HCT116 (cell line): ENCODE measurements at regions not wholly inside any gene's neighbourhood (a gene's known extent, or its start where the extent isn't known, plus 50 kb on each side); places are given as distances from the start of the nearest gene placed in this dataset.

ENCODE experiments used
- ATAC-seq: fragments of 200-7000 bp; cut with Tn5 transposase; 2 replicates; pipeline ENCODE4 v1.9.1; 2020; ENCODE audit warnings: mild to moderate bottlenecking, moderate library complexity
- BruUV-seq: library from RNA; stranded (reverse); fragments of 400-500 nt; replicated peaks from 2 replicates; lab custom pipeline; 2021; lab: Mats Ljungman, UMichigan
- CTCF ChIA-PET: fragments of 300-600 bp; sonication (Branson Sonifier 250); formaldehyde crosslinking; loops from one replicate; lab custom pipeline; 2021; ENCODE audit warnings: antibody characterized with exemption; lab: Charles Lee
- POLR2A ChIA-PET: fragments of 300-600, 350-600 bp; sonication (Branson Sonifier 250); formaldehyde crosslinking; loops from one replicate; lab custom pipeline; 2021; ENCODE audit warnings: antibody characterized with exemption; lab: Charles Lee
- RAD21 ChIA-PET, 2 experiments: fragments of 300-600 bp; sonication (Branson Sonifier 250); formaldehyde crosslinking; loops; one replicate each; lab custom pipeline; 2023; ENCODE audit warnings: low total read pairs in 2 of 2; ENCODE audit not compliant: uncharacterized antibody in 2 of 2, unreplicated experiment in 2 of 2, low non-redundant PET in 1 of 2; lab: Charles Lee
- DNase-seq: peaks from one replicate; pipeline ENCODE4 v3.0.0-alpha.2; 2010; ENCODE audit warnings: low read depth, low spot score
- H2AFZ ChIP-seq: fragments of 200-600 bp; shearing (Covaris generic), sonication (generic); 2 replicates; pipeline ENCODE4 v1.6.1; 2017; ENCODE audit warnings: low read depth, mixed run types, mixed read lengths, antibody characterized with exemption, low read length; ENCODE audit not compliant: poor library complexity, severe bottlenecking
- H3K27ac ChIP-seq: 2 replicates; pipeline ENCODE4 v1.5.1; 2012; ENCODE audit warnings: low read depth, low read length
- H3K27me3 ChIP-seq: fragments of 200-600 bp; sonication (generic); 2 replicates; pipeline ENCODE4 v1.6.1; 2016; ENCODE audit warnings: mixed run types, low read length, mixed read lengths; ENCODE audit not compliant: insufficient read depth
- H3K36me3 ChIP-seq, 2 experiments: fragments of 200-500 bp in 1 of 2; fragments of 200-600 bp in 1 of 2; sonication (Bioruptor generic) in 1 of 2; sonication (generic) in 1 of 2; 2 replicates each; pipeline versions ENCODE4 v1.5.1 to v1.6.1; 2014 to 2016; ENCODE audit warnings: low read length in 2 of 2, inconsistent platforms in 1 of 2, mixed read lengths in 1 of 2, mixed run types in 1 of 2; ENCODE audit not compliant: insufficient read depth in 2 of 2, control insufficient read depth in 1 of 2
- H3K4me1 ChIP-seq, 2 experiments: fragments of 200-600 bp in 1 of 2; sonication (generic) in 1 of 2; 2 replicates each; pipeline versions ENCODE4 v1.5.1 to v1.6.1; 2012 to 2017; ENCODE audit warnings: low read length in 2 of 2, inconsistent platforms in 1 of 2, mild to moderate bottlenecking in 1 of 2, mixed read lengths in 1 of 2, mixed run types in 1 of 2, moderate library complexity in 1 of 2; ENCODE audit not compliant: insufficient read depth in 2 of 2, control insufficient read depth in 1 of 2
- H3K4me2 ChIP-seq: fragments of 200-600 bp; sonication (generic); 2 replicates; pipeline ENCODE4 v1.6.1; 2017; ENCODE audit warnings: mixed run types, low read length, mixed read lengths
- H3K4me3 ChIP-seq, 2 experiments: fragments of 200-600 bp in 1 of 2; sonication (generic) in 1 of 2; replicated peaks in 1 of 2; 2 replicates each; pipeline ENCODE4 v1.5.1; 2011 to 2016; ENCODE audit warnings: low read length in 2 of 2, control low read depth in 1 of 2, low read depth in 1 of 2, mild to moderate bottlenecking in 1 of 2, mixed read lengths in 1 of 2, mixed run types in 1 of 2
- H3K79me2 ChIP-seq: fragments of 200-600 bp; sonication (generic); 2 replicates; pipeline ENCODE4 v1.6.1; 2017; ENCODE audit warnings: mild to moderate bottlenecking, mixed run types, low read length, moderate library complexity, mixed read lengths; ENCODE audit not compliant: insufficient read depth
- H3K9ac ChIP-seq: fragments of 200-600 bp; sonication (generic); 2 replicates; pipeline ENCODE4 v1.6.1; 2016; ENCODE audit warnings: low read length, mixed read lengths
- H3K9me2 ChIP-seq: fragments of 200-600 bp; sonication (generic), shearing (Covaris generic); 2 replicates; pipeline ENCODE4 v1.6.1; 2017; ENCODE audit warnings: mixed run types, mild to moderate bottlenecking, moderate library complexity; ENCODE audit not compliant: insufficient read depth
- H3K9me3 ChIP-seq, 2 experiments: fragments of 200-500 bp in 1 of 2; fragments of 200-600 bp in 1 of 2; sonication (Bioruptor generic) in 1 of 2; sonication (generic) in 1 of 2; 2 replicates each; pipeline ENCODE4 v1.6.1; 2014 to 2017; ENCODE audit warnings: low read length in 2 of 2, mixed read lengths in 2 of 2, inconsistent platforms in 1 of 2, low read depth in 1 of 2, mild to moderate bottlenecking in 1 of 2, mixed run types in 1 of 2, moderate library complexity in 1 of 2; ENCODE audit not compliant: control insufficient read depth in 1 of 2, insufficient read depth in 1 of 2
- H4K20me1 ChIP-seq: fragments of 200-600 bp; sonication (generic), shearing (Covaris generic); 2 replicates; pipeline ENCODE4 v1.6.1; 2017; ENCODE audit warnings: mixed run types, mild to moderate bottlenecking, moderate library complexity; ENCODE audit not compliant: insufficient read depth
- CEBPB ChIP-seq: IDR thresholded peaks from 2 replicates; pipeline ENCODE4 v1.6.1; 2012; ENCODE audit warnings: low read depth
- EGR1 ChIP-seq: IDR thresholded peaks from 2 replicates; pipeline ENCODE4 v1.6.1; 2012; ENCODE audit warnings: low read depth
- ELF1 ChIP-seq: IDR thresholded peaks from 2 replicates; pipeline ENCODE4 v1.6.1; 2012; ENCODE audit warnings: low read depth, borderline replicate concordance
- EZH2 ChIP-seq: fragments of 200-600 bp; sonication (generic); IDR thresholded peaks from 2 replicates; pipeline ENCODE4 v1.6.1; 2017; ENCODE audit warnings: antibody characterized with exemption, mixed run types
- MAX ChIP-seq: IDR thresholded peaks from 2 replicates; pipeline ENCODE4 v1.6.1; 2012
- POLR2A ChIP-seq: IDR thresholded peaks from 2 replicates; pipeline ENCODE4 v1.7.0; 2011; ENCODE audit warnings: borderline replicate concordance; ENCODE audit not compliant: insufficient read depth, insufficient read length; ENCODE audit errors: extremely low read depth
- POLR2AphosphoS5 ChIP-seq: IDR thresholded peaks from 2 replicates; pipeline ENCODE4 v1.6.1; 2011; ENCODE audit warnings: mild to moderate bottlenecking, low read depth, low read length, moderate library complexity
- SIN3A ChIP-seq: IDR thresholded peaks from 2 replicates; pipeline ENCODE4 v1.6.1; 2012; ENCODE audit warnings: low read depth
- SP1 ChIP-seq: IDR thresholded peaks from 2 replicates; pipeline ENCODE4 v1.6.1; 2012; ENCODE audit warnings: low read depth
- SRF ChIP-seq: IDR thresholded peaks from 2 replicates; pipeline ENCODE4 v1.6.1; 2012; ENCODE audit warnings: low read depth
- intact Hi-C: fragments of 100-400 bp; cut with micrococcal nuclease; formaldehyde crosslinking; loops from 2 replicates; pipeline ENCODE4 v1.10.0; 2022
- TF ChIP-seq, protein P1 (sequence below): IDR thresholded peaks from 2 replicates; pipeline ENCODE4 v1.6.1; 2012; ENCODE audit warnings: low read depth
- TF ChIP-seq, protein P2 (sequence below), 3 experiments: fragments of 200-600 bp in 1 of 3; sonication (generic) in 1 of 3; IDR thresholded peaks in 2 of 3; conservative IDR thresholded peaks in 1 of 3; 2 replicates each; pipeline ENCODE4 v1.5.1; 2012 to 2017; ENCODE audit warnings: low read depth in 2 of 3, low read length in 2 of 3, antibody characterized with exemption in 1 of 3, borderline replicate concordance in 1 of 3, control low read depth in 1 of 3, mild to moderate bottlenecking in 1 of 3, mixed read lengths in 1 of 3, mixed run types in 1 of 3, moderate library complexity in 1 of 3; ENCODE audit not compliant: insufficient read depth in 1 of 3

DNA sequence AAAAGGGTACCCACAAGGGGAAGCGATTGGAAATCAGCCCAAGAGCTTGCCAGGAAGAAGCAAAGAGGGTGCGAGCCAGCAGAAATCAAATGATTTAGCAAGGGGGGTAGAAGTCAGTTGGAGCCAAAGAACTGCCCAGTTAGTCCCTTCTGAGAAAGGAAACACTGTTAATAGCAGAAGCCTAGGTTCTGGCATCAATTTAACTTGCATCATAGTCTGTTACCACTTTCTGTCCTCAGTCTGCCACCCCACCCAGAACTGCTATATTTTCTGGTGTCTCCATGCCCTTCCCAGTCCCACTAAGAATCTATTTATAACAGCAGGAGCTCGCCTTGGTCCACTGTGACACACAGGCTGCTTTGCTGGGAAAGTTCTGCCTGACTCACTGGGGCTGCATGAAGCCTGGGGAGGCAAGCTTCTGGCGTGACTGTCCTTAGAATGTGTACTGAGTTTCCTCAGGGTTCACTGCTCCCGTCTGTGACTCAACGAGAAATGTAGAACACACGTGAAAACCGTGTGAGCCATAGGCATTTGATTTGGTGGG lies 157.8 kb upstream of the TTC29 start:
- intact Hi-C loops = no loop called here
- no peak for DNase-seq
- no peak overlapping the region for H3K27ac ChIP-seq
- H3K4me1 ChIP-seq = no peaks in the 10 kb centered on the region
- BruUV-seq = no TSS peak
- H2AFZ ChIP-seq = no peak overlapping the region
- TF ChIP-seq CEBPB = no peak
- TF ChIP-seq EZH2 = no peak
- TF ChIP-seq SP1 = no peak
- TF ChIP-seq, protein P1, sequence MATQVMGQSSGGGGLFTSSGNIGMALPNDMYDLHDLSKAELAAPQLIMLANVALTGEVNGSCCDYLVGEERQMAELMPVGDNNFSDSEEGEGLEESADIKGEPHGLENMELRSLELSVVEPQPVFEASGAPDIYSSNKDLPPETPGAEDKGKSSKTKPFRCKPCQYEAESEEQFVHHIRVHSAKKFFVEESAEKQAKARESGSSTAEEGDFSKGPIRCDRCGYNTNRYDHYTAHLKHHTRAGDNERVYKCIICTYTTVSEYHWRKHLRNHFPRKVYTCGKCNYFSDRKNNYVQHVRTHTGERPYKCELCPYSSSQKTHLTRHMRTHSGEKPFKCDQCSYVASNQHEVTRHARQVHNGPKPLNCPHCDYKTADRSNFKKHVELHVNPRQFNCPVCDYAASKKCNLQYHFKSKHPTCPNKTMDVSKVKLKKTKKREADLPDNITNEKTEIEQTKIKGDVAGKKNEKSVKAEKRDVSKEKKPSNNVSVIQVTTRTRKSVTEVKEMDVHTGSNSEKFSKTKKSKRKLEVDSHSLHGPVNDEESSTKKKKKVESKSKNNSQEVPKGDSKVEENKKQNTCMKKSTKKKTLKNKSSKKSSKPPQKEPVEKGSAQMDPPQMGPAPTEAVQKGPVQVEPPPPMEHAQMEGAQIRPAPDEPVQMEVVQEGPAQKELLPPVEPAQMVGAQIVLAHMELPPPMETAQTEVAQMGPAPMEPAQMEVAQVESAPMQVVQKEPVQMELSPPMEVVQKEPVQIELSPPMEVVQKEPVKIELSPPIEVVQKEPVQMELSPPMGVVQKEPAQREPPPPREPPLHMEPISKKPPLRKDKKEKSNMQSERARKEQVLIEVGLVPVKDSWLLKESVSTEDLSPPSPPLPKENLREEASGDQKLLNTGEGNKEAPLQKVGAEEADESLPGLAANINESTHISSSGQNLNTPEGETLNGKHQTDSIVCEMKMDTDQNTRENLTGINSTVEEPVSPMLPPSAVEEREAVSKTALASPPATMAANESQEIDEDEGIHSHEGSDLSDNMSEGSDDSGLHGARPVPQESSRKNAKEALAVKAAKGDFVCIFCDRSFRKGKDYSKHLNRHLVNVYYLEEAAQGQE = no peak
- no peak for TF ChIP-seq POLR2AphosphoS5
- TF ChIP-seq ELF1 = no peak
- TF ChIP-seq, protein P2, sequence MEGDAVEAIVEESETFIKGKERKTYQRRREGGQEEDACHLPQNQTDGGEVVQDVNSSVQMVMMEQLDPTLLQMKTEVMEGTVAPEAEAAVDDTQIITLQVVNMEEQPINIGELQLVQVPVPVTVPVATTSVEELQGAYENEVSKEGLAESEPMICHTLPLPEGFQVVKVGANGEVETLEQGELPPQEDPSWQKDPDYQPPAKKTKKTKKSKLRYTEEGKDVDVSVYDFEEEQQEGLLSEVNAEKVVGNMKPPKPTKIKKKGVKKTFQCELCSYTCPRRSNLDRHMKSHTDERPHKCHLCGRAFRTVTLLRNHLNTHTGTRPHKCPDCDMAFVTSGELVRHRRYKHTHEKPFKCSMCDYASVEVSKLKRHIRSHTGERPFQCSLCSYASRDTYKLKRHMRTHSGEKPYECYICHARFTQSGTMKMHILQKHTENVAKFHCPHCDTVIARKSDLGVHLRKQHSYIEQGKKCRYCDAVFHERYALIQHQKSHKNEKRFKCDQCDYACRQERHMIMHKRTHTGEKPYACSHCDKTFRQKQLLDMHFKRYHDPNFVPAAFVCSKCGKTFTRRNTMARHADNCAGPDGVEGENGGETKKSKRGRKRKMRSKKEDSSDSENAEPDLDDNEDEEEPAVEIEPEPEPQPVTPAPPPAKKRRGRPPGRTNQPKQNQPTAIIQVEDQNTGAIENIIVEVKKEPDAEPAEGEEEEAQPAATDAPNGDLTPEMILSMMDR (IDR thresholded peaks at IDR 0.05 in 2 of 3, conservative IDR thresholded peaks at IDR 0.05 in 1 of 3; ENCODE audit: borderline replicate concordance in 1 of 3, insufficient read depth in 1 of 3, low read depth in 2 of 3, low read length in 2 of 3) = no peak
- TF ChIP-seq SRF = no peak
- TF ChIP-seq MAX = no peak
- no peak for TF ChIP-seq SIN3A
- no peak for TF ChIP-seq POLR2A
- TF ChIP-seq EGR1 = no peak
- no peaks in the 10 kb centered on the region for H3K9me2 ChIP-seq
- no peaks in the 10 kb centered on the region for H3K9me3 ChIP-seq
- ATAC-seq = no peak
- H4K20me1 ChIP-seq = no peaks in the 10 kb centered on the region
- H3K27me3 ChIP-seq = peaks cover 17% of the 10 kb centered on the region
- H3K4me3 ChIP-seq = no peak overlapping the region
- ChIA-PET RAD21 (no interaction called here), CTCF (no interaction called here), POLR2A (no interaction called here)
- no peaks in the 10 kb centered on the region for H3K36me3 ChIP-seq
- no peak overlapping the region for H3K4me2 ChIP-seq
- H3K9ac ChIP-seq = no peak overlapping the region
- H3K79me2 ChIP-seq = no peaks in the 10 kb centered on the region
